Astrocyte (in vitro differentiated cells and primary cell): ENCODE measurements at regions not wholly inside any gene's neighbourhood (a gene's known extent, or its start where the extent isn't known, plus 50 kb on each side); places are given as distances from the start of the nearest gene placed in this dataset.
"Not testable (repeated sequence)": the region's sequence is repeated elsewhere in the genome, so short reads cannot be mapped to it uniquely, and the experiment has no call there.

ENCODE experiments used
- EZH2 ChIP-seq: IDR thresholded peaks from 2 replicates; pipeline ENCODE4 v1.6.1; 2012; ENCODE audit warnings: mild to moderate bottlenecking, low read length, inconsistent platforms; ENCODE audit not compliant: insufficient read depth
- TF ChIP-seq, protein P1 (sequence below): IDR thresholded peaks from 2 replicates; pipeline ENCODE4 v1.5.1; 2011; ENCODE audit warnings: low read depth, mild to moderate bottlenecking, inconsistent platforms, low read length, moderate library complexity; ENCODE audit not compliant: insufficient read depth

GRCh38 chr5:122620768-122621167, 154.1 kb upstream of the SNX2 start:
- TF ChIP-seq, protein P1, sequence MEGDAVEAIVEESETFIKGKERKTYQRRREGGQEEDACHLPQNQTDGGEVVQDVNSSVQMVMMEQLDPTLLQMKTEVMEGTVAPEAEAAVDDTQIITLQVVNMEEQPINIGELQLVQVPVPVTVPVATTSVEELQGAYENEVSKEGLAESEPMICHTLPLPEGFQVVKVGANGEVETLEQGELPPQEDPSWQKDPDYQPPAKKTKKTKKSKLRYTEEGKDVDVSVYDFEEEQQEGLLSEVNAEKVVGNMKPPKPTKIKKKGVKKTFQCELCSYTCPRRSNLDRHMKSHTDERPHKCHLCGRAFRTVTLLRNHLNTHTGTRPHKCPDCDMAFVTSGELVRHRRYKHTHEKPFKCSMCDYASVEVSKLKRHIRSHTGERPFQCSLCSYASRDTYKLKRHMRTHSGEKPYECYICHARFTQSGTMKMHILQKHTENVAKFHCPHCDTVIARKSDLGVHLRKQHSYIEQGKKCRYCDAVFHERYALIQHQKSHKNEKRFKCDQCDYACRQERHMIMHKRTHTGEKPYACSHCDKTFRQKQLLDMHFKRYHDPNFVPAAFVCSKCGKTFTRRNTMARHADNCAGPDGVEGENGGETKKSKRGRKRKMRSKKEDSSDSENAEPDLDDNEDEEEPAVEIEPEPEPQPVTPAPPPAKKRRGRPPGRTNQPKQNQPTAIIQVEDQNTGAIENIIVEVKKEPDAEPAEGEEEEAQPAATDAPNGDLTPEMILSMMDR = not testable (repeated sequence)
- TF ChIP-seq EZH2 = not testable (repeated sequence)
